Calu3 (cell line): ENCODE measurements at regions not wholly inside any gene's neighbourhood (a gene's known extent, or its start where the extent isn't known, plus 50 kb on each side); places are given as distances from the start of the nearest gene placed in this dataset.

Experiments
- BruUV-seq: library from RNA; stranded (reverse); fragments of 400-500 nt; replicated peaks from 2 replicates; lab custom pipeline; 2021; lab: Mats Ljungman, UMichigan
- CTCF ChIA-PET: fragments of 300-600 bp; sonication (Branson Sonifier 250); formaldehyde crosslinking; loops from one replicate; lab custom pipeline; 2022; ENCODE audit warnings: antibody characterized with exemption; lab: Charles Lee
- DNase-seq: peaks from one replicate; pipeline ENCODE4 v3.0.0; 2022
- H3K27ac Mint-ChIP-seq: one replicate; pipeline ENCODE4 v1.8.0; 2022; ENCODE audit warnings: mixed read lengths; ENCODE audit not compliant: unreplicated experiment
- H3K27me3 Mint-ChIP-seq: one replicate; pipeline ENCODE4 v1.8.0; 2022; ENCODE audit warnings: mixed read lengths; ENCODE audit not compliant: unreplicated experiment
- H3K36me3 Mint-ChIP-seq: one replicate; pipeline ENCODE4 v1.8.0; 2022; ENCODE audit warnings: mild to moderate bottlenecking, moderate library complexity, mixed read lengths; ENCODE audit not compliant: insufficient read depth, unreplicated experiment
- H3K4me1 Mint-ChIP-seq: one replicate; pipeline ENCODE4 v1.8.0; 2022; ENCODE audit warnings: mild to moderate bottlenecking, low read depth, mixed read lengths; ENCODE audit not compliant: unreplicated experiment
- H3K4me3 Mint-ChIP-seq: one replicate; pipeline ENCODE4 v1.8.0; 2022; ENCODE audit warnings: mild to moderate bottlenecking, low read depth, moderate library complexity, mixed read lengths; ENCODE audit not compliant: unreplicated experiment
- H3K9me3 Mint-ChIP-seq: one replicate; pipeline ENCODE4 v1.8.0; 2022; ENCODE audit warnings: low read depth, mixed read lengths; ENCODE audit not compliant: unreplicated experiment
- intact Hi-C: fragments of 100-400 bp; cut with micrococcal nuclease; formaldehyde crosslinking; loops from one replicate; pipeline ENCODE4 v1.10.0; 2022; ENCODE audit not compliant: unreplicated experiment
- TF ChIP-seq, protein P1 (sequence below): fragments of 200-600 bp; IDR thresholded peaks from one replicate; pipeline ENCODE4 v1.8.0; 2022; ENCODE audit warnings: antibody characterized with exemption; ENCODE audit not compliant: unreplicated experiment

DNA sequence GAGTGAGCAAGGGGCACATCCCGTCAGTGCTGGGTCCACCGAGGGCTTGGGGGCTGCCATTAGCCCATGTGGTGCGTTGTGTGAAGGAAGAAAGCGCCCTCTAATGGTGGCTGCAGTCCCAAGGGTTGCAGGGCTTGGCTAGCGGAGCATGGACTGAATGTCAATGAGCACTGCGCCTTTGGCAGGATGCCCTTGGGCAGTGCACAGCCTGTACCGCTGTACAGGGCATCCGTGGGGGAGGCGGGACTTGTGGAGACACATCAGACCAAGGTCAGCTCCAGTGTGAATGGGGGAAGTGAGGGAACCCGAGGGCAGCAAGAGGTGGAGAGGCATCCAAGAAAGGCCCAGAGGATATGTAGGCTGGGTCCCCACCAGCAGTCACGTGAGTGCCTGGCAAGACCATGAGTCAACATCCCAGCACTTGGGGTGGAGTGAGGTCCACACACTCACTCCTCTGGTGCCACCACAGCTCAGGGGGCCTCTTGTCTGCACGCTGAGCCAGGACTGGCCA, 75.5 kb upstream of the MED9 start:
- CTCF ChIA-PET = no interaction called here
- peaks cover 9% of the 10 kb centered on the region for H3K4me1 Mint-ChIP-seq
- BruUV-seq = no TSS peak
- TF ChIP-seq, protein P1, sequence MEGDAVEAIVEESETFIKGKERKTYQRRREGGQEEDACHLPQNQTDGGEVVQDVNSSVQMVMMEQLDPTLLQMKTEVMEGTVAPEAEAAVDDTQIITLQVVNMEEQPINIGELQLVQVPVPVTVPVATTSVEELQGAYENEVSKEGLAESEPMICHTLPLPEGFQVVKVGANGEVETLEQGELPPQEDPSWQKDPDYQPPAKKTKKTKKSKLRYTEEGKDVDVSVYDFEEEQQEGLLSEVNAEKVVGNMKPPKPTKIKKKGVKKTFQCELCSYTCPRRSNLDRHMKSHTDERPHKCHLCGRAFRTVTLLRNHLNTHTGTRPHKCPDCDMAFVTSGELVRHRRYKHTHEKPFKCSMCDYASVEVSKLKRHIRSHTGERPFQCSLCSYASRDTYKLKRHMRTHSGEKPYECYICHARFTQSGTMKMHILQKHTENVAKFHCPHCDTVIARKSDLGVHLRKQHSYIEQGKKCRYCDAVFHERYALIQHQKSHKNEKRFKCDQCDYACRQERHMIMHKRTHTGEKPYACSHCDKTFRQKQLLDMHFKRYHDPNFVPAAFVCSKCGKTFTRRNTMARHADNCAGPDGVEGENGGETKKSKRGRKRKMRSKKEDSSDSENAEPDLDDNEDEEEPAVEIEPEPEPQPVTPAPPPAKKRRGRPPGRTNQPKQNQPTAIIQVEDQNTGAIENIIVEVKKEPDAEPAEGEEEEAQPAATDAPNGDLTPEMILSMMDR = no peak
- peaks cover 78% of the 10 kb centered on the region for H3K27me3 Mint-ChIP-seq
- H3K4me3 Mint-ChIP-seq = no peak overlapping the region
- intact Hi-C loops = no loop called here
- H3K9me3 Mint-ChIP-seq = no peaks in the 10 kb centered on the region
- peaks cover 7% of the 10 kb centered on the region for H3K36me3 Mint-ChIP-seq
- no peak overlapping the region for H3K27ac Mint-ChIP-seq
- peak; percentile 36 for DNase-seq

DNA sequence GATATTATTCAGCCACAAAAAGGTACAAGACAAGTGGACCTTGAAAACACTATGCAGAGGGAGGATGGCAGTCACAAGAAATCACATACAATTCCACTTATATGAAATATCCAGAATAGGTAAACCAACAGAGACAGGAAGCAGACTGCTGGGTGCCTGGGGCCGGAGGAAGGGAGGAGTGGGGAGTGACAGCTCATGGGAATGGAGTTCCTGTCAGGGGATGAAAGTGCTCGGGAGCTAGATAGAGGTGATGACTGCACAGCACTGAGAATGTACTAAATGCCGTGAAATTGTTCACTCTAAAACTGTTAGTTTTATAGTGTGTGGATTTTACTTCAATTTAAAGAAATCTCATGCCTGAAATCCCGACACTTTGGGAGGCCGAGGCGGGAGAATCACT, 74.2 kb upstream of the MED9 start:
- DNase-seq = no peak
- BruUV-seq = no TSS peak
- Mint-ChIP-seq H3K4me3 (no peak overlapping the region), H3K27ac (no peak overlapping the region), H3K27me3 (peaks cover 78% of the 10 kb centered on the region), H3K4me1 (peaks cover 17% of the 10 kb centered on the region), H3K36me3 (peaks cover 10% of the 10 kb centered on the region), H3K9me3 (no peaks in the 10 kb centered on the region)
- intact Hi-C loops = no loop called here
- CTCF ChIA-PET = no interaction called here
- TF ChIP-seq, protein P1 = no peak

DNA sequence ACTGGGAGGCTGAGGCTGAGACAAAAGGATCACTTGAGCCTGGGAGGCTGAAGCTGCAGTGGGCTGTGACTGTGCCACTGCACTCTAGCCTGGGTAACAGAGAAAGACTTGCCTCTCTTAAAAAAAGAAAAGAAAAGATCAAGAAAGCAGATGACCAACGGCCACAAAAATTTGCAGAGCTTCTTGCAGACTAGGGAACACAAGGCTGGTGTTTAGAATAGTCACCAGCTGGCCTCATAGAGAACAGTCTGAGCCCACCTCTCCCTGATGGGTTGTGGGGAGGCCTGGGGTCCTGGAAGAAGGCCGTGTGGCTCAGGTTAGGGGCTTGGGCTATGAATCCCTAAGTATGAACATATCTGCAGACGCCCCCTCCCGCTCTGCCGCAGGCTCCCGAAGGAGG, 73.7 kb upstream of the MED9 start:
- peaks cover 22% of the 10 kb centered on the region for H3K4me1 Mint-ChIP-seq
- no peak overlapping the region for H3K27ac Mint-ChIP-seq
- peaks cover 2% of the 10 kb centered on the region for H3K9me3 Mint-ChIP-seq
- H3K36me3 Mint-ChIP-seq = peaks cover 10% of the 10 kb centered on the region
- TF ChIP-seq, protein P1 = no peak
- CTCF ChIA-PET = no interaction called here
- BruUV-seq = no TSS peak
- H3K27me3 Mint-ChIP-seq = peaks cover 81% of the 10 kb centered on the region
- intact Hi-C loops = no loop called here
- no peak for DNase-seq
- no peak overlapping the region for H3K4me3 Mint-ChIP-seq

DNA sequence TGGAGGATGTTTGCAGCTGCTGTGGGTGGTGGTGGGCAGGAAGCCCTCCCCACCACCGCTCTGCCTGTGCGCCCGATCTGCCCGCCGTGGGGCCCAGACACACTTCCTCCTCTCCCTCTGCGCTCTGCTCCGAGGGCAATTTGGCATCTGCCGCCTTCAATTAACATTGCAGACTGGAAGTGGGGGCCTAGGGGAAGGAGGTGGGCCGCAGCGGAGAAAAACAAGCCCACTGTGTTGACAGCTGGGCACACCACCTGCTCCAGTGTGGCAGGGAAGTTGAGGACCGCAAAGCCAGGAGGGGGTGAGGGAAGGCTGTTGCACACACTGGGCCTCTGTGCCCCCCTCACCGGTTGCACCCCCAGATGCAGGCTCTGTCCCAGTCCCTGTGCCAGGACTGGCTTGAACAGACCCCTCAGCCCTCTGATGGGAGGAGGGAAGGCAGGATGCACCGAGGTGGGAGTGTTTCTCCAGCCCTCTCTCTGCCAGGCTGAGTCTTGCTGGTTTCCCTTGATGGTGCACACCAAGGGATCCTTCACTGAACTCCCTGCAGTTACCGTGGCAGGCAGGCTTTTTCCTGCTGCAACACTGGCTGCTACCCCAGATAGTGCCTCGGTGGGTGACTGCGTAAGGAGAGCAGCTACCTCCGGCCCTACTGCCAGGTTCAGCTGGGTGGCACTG, 72.8 kb upstream of the MED9 start:
- peaks cover 10% of the 10 kb centered on the region for H3K36me3 Mint-ChIP-seq
- H3K4me1 Mint-ChIP-seq = peaks cover 31% of the 10 kb centered on the region
- peaks cover 80% of the 10 kb centered on the region for H3K27me3 Mint-ChIP-seq
- no peak overlapping the region for H3K4me3 Mint-ChIP-seq
- H3K27ac Mint-ChIP-seq = no peak overlapping the region
- intact Hi-C loops = no loop called here
- TF ChIP-seq, protein P1 = no peak
- BruUV-seq = no TSS peak
- peaks cover 2% of the 10 kb centered on the region for H3K9me3 Mint-ChIP-seq
- DNase-seq = no peak
- CTCF ChIA-PET = no interaction called here
